Heart right ventricle (tissue), 16 donors: ENCODE measurements at regions not wholly inside any gene's neighbourhood (a gene's known extent, or its start where the extent isn't known, plus 50 kb on each side); places are given as distances from the start of the nearest gene placed in this dataset.

Experiments used
- ATAC-seq, 8 donors: fragments of 200-7000 bp; cut with Tn5 transposase; one replicate each; pipeline ENCODE4 v1.9.1; 2020; ENCODE audit warnings: mild to moderate bottlenecking in 8 of 8, moderate library complexity in 8 of 8, moderate number of reproducible peaks in 1 of 8
- DNase-seq, 2 donors: peaks; one replicate each; pipeline ENCODE4 v3.0.0-alpha.2; 2020
- H3K27ac ChIP-seq, 10 donors: fragments of 200-600 bp; sonication (generic) in 2 of 10; one replicate each; pipeline versions ENCODE4 v1.5.0 to v1.8.0; 2020 to 2022; ENCODE audit warnings: mild to moderate bottlenecking in 3 of 10
- H3K27me3 ChIP-seq, 7 donors: fragments of 200-600 bp; one replicate each; pipeline ENCODE4 v1.8.0; 2021 to 2022; ENCODE audit warnings: mild to moderate bottlenecking in 2 of 7
- H3K36me3 ChIP-seq, 9 donors: fragments of 200-600 bp; sonication (generic) in 1 of 9; one replicate each; pipeline versions ENCODE4 v1.5.0 to v1.8.0; 2020 to 2022; ENCODE audit warnings: mild to moderate bottlenecking in 2 of 9
- H3K4me1 ChIP-seq, 9 donors: fragments of 200-600 bp; sonication (generic) in 1 of 9; one replicate each; pipeline versions ENCODE4 v1.5.0 to v1.8.0; 2020 to 2022; ENCODE audit warnings: mild to moderate bottlenecking in 4 of 9
- H3K4me3 ChIP-seq, 10 donors: fragments of 200-600 bp; sonication (generic) in 2 of 10; one replicate each; pipeline versions ENCODE4 v1.5.0 to v1.8.0; 2020 to 2022; ENCODE audit warnings: mild to moderate bottlenecking in 7 of 10, moderate library complexity in 2 of 10
- H3K9me3 ChIP-seq, 11 donors: fragments of 200-600 bp in 10 of 11; sonication (generic) in 2 of 11; one replicate each; pipeline versions ENCODE4 v1.5.0 to v1.8.0; 2013 to 2022; ENCODE audit warnings: mild to moderate bottlenecking in 2 of 11, control low read depth in 1 of 11, moderate library complexity in 1 of 11
- CTCF ChIP-seq, 9 donors: fragments of 200-600 bp; sonication (generic) in 2 of 9; IDR thresholded peaks; one replicate each; pipeline versions ENCODE4 v1.5.0 to v1.8.0; 2021 to 2022; ENCODE audit warnings: antibody characterized with exemption in 9 of 9, mild to moderate bottlenecking in 5 of 9, moderate library complexity in 1 of 9
- WGBS, 2 donors: extraction: QIAGEN DNeasy Blood & Tissue Kit; methylation state at CpG; one replicate each; pipeline ENCODE4 v1.1.7; 2013; ENCODE audit warnings: inconsistent platforms in 1 of 2; 5-methylcytosine and 5-hydroxymethylcytosine counted together
- intact Hi-C, 10 donors: fragments of 100-400 bp; cut with DNase I; formaldehyde crosslinking; loops; one replicate each; pipeline versions ENCODE4 v1.11.1 to v1.14.2; 2022
- donor health status: Arrhythmogenic right ventricular cardiomyopathy.
- donor health status: ischemic (EF 13 %, LVEDD 7.1; RV severe dilation, severe dysfunction).
- donor health status: healthy with polysubstance abuse.
- donor health status: DM: no; HTN: yes; CAD: no.
- donor health status: DM: no; HTN: no; CAD: no.
- donor health status: ischemic (EF 25% LVEDD 6.9; RV normal size, moderate dysfunction).
- donor health status: ischemic (EF 25% LVEDD 5.7; RV mildly dilated, moderate dysfunction).
- donor health status: healthy.
- donor health status: DM: yes; HTN: yes; CAD: no.
- donor health status: Ischemic cardiomyopathy.
- donor health status: ischemic (EF 35%, LVEDD 5.7; RV mildly dilated, moderate dysfunction).
- donor health status: nonischemic (EF 11% LVEDD 7.7; RV severe dilation, severe dysfunction).
- donor health status: DM: yes; HTN: yes; CAD: no.
- donor health status: PGD.
- donor health status: ischemic (EF 29% LVEDD 5.4; RV normal size, mild dysfunction).
- donor health status: nonischemic (EF 23%, LVEDD 6.1; RV moderate dilation, normal function).

GRCh38 chr9:118008246-118008645 lies 304.0 kb downstream of the TLR4 start:
- 76 to 80% methylated on average over 4 of the region's 4 CpGs for WGBS, 2 donors
- no peaks in the 10 kb centered on the region for H3K27me3 ChIP-seq
- H3K27ac ChIP-seq = no peak overlapping the region
- intact Hi-C loops = no loop called here
- no peak for TF ChIP-seq CTCF (IDR thresholded peaks at IDR 0.05)
- DNase-seq (no peak), ATAC-seq (no peak)
- H3K9me3 ChIP-seq = no peaks in the 10 kb centered on the region
- H3K36me3 ChIP-seq = no peaks in the 10 kb centered on the region
- H3K4me3 ChIP-seq = no peak overlapping the region
- H3K4me1 ChIP-seq = no peaks in the 10 kb centered on the region

- TF ChIP-seq CTCF (IDR thresholded peaks at IDR 0.05) = no peak
- ATAC-seq = no peak
- no peaks in the 10 kb centered on the region for H3K36me3 ChIP-seq
- no peak overlapping the region for H3K27ac ChIP-seq
- H3K4me1 ChIP-seq = no peaks in the 10 kb centered on the region
- no peak overlapping the region for H3K4me3 ChIP-seq
- intact Hi-C loops = no loop called here
- H3K27me3 ChIP-seq = no peaks in the 10 kb centered on the region
- no peak for DNase-seq
- no peaks in the 10 kb centered on the region for H3K9me3 ChIP-seq
Observed at GRCh38 chr9:118009614-118010013, 305.4 kb downstream of the TLR4 start.

- ATAC-seq = no peak
- Histone ChIP-seq H3K4me1 (no peaks in the 10 kb centered on the region), H3K9me3 (peaks cover 0 to 12% (median 0%) of the 10 kb centered on the region in 11 donors), H3K4me3 (no peak overlapping the region), H3K36me3 (no peaks in the 10 kb centered on the region), H3K27ac (no peak overlapping the region), H3K27me3 (no peaks in the 10 kb centered on the region)
- TF ChIP-seq CTCF (IDR thresholded peaks at IDR 0.05) = no peak
- WGBS, 2 donors = 69 to 71% methylated on average over 2 of the region's 2 CpGs
- intact Hi-C loops = no loop called here
- no peak for DNase-seq
Observed at GRCh38 chr9:118017607-118018122, 313.5 kb downstream of the TLR4 start.

- H3K4me1 ChIP-seq = peaks cover 0 to 4% (median 0%) of the 10 kb centered on the region in 9 donors
- peak in 1 of 2 donors; percentile 14 for DNase-seq
- TF ChIP-seq CTCF (IDR thresholded peaks at IDR 0.05) = no peak
- peak overlapping the region in 1 of 10 donors; percentile 23 for H3K27ac ChIP-seq
- peak in 3 of 8 donors; percentile 64 to 68 (median 68) for ATAC-seq
- peaks cover 0 to 7% (median 0%) of the 10 kb centered on the region in 11 donors for H3K9me3 ChIP-seq
- intact Hi-C loops = no loop called here
- 30 to 53% methylated on average over 2 of the region's 2 CpGs for WGBS, 2 donors
- no peaks in the 10 kb centered on the region for H3K27me3 ChIP-seq
- no peaks in the 10 kb centered on the region for H3K36me3 ChIP-seq
- H3K4me3 ChIP-seq = no peak overlapping the region
Observed at GRCh38 chr9:118023644-118024043, 319.4 kb downstream of the TLR4 start.
